GM06990 (cell line): ENCODE measurements at regions not wholly inside any gene's neighbourhood (a gene's known extent, or its start where the extent isn't known, plus 50 kb on each side); places are given as distances from the start of the nearest gene placed in this dataset.

Source experiments
- DNase-seq: peaks from one replicate; pipeline ENCODE4 v3.0.0-alpha.2; 2011; ENCODE audit not compliant: insufficient read length; ENCODE audit errors: extremely low read depth
- H3K27me3 ChIP-seq: replicated peaks from 2 replicates; pipeline ENCODE4 v1.6.0; 2011; ENCODE audit warnings: low read length; ENCODE audit not compliant: control insufficient read depth, insufficient read depth
- H3K36me3 ChIP-seq: 2 replicates; pipeline ENCODE4 v1.5.1; 2011; ENCODE audit warnings: low read length; ENCODE audit not compliant: control insufficient read depth, insufficient read depth
- H3K4me3 ChIP-seq: replicated peaks from 2 replicates; pipeline ENCODE4 v1.5.1; 2011; ENCODE audit warnings: low read depth, mild to moderate bottlenecking, control low read depth, low read length
- TF ChIP-seq, protein P1 (sequence below): IDR thresholded peaks from 2 replicates; pipeline ENCODE4 v1.5.1; 2011; ENCODE audit warnings: low read length, control low read depth, mild to moderate bottlenecking, inconsistent platforms; ENCODE audit not compliant: insufficient read depth, poor library complexity, severe bottlenecking

DNA sequence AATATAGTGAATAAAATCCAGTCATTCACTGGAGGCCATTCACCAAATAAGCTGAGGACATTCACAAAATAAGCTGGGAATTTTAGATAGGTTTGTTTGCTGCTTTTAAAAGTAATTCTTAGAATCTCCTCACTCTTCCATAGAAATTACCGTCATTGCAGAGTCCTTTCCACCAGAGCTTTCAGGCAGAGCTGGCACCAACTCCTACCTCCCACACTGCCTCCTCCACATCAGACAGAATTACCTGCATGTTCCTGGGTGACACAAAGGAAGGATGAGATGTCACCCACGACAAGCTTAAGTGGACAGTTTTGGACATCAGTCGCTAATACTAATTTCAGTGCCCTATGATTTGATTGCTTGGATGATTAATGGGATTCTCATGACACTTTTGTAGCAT lies 1113.2 kb downstream of the IGSF11 start:
- no peak for DNase-seq
- Histone ChIP-seq H3K4me3 (no peak overlapping the region), H3K27me3 (no peaks in the 10 kb centered on the region), H3K36me3 (no peaks in the 10 kb centered on the region)
- TF ChIP-seq, protein P1, sequence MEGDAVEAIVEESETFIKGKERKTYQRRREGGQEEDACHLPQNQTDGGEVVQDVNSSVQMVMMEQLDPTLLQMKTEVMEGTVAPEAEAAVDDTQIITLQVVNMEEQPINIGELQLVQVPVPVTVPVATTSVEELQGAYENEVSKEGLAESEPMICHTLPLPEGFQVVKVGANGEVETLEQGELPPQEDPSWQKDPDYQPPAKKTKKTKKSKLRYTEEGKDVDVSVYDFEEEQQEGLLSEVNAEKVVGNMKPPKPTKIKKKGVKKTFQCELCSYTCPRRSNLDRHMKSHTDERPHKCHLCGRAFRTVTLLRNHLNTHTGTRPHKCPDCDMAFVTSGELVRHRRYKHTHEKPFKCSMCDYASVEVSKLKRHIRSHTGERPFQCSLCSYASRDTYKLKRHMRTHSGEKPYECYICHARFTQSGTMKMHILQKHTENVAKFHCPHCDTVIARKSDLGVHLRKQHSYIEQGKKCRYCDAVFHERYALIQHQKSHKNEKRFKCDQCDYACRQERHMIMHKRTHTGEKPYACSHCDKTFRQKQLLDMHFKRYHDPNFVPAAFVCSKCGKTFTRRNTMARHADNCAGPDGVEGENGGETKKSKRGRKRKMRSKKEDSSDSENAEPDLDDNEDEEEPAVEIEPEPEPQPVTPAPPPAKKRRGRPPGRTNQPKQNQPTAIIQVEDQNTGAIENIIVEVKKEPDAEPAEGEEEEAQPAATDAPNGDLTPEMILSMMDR: no peak

DNA sequence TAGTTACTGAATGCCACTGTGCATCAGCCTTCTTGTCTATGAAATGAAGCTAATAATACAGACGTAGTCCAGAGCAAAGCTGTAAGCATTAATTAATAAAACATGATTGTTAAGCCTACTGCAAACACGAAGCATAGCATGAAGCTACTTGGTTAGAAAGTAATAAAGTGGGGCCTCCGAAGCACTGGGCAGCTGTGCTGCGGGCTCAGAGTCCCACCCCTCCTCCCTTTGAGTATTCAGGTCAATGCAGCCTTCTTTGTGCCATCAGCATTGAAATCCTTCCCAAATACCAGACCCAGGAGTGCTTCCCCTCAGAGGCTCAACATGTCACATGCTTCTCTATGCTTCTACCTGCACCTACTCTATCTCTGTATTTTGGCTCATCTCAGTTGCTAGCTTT lies 1112.6 kb downstream of the IGSF11 start:
- no peaks in the 10 kb centered on the region for H3K27me3 ChIP-seq
- TF ChIP-seq, protein P1: no peak
- H3K36me3 ChIP-seq: no peaks in the 10 kb centered on the region
- no peak overlapping the region for H3K4me3 ChIP-seq
- no peak for DNase-seq

DNA sequence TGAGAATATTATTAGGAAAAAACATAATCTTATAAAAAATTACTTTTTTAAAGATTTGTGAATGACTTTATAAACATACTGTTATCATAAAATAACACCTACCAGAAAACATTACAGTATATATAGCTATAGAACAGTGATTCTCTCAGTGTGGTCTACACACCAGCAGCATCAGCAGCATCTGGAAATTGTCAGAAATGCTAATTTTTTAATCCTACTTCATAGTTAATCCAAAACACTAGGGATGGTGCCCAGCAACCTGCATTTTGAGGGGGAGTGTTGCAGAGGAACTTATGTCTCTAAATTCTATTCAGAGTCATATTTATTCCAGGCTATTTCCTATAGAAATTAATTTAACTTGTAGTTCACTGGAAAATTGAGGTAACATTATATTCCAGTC lies 1107.8 kb downstream of the IGSF11 start:
- H3K4me3 ChIP-seq: no peak overlapping the region
- H3K36me3 ChIP-seq: no peaks in the 10 kb centered on the region
- H3K27me3 ChIP-seq: no peaks in the 10 kb centered on the region
- TF ChIP-seq, protein P1: no peak
- no peak for DNase-seq

DNA sequence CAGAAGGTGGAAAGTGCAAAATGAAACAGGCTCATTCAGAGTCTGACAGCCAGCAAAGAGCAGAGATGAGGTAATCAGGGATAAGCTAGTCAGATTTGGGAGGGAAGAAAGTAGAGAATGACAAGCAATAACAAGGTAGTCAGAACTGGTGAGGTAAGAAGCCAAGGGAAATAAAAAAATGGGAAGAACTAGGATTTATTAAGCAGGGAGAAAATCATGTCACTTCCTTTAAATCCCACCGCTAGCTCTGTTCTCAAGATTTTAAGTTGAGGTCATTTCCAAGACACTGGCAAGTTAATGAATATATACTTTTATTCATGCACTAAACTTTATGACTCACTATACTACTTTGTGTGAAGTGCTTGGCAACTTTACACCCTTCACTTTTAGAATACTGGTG lies 1106.8 kb downstream of the IGSF11 start:
- Histone ChIP-seq H3K4me3 (no peak overlapping the region), H3K27me3 (no peaks in the 10 kb centered on the region), H3K36me3 (no peaks in the 10 kb centered on the region)
- no peak for DNase-seq
- TF ChIP-seq, protein P1: no peak

DNA sequence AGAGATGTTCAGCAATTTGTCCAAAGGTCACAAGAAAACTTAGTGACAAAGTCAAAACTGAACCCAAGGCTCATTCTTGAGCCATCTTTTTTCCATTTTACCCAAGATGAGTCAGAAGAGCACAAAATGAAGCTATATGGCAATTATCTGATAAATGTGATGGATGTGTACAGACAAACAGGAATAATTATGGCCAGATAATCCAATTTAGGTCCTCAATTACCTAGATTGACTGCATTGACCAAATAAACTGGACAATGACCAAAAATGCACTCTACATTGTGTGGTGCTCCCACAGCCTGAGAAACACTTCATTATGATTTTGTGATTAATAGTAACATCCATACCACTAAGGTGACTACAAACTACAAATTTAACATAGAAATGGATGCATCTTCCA lies 1105.8 kb downstream of the IGSF11 start:
- no peak for DNase-seq
- Histone ChIP-seq H3K27me3 (no peaks in the 10 kb centered on the region), H3K36me3 (no peaks in the 10 kb centered on the region), H3K4me3 (no peak overlapping the region)
- TF ChIP-seq, protein P1: no peak

DNA sequence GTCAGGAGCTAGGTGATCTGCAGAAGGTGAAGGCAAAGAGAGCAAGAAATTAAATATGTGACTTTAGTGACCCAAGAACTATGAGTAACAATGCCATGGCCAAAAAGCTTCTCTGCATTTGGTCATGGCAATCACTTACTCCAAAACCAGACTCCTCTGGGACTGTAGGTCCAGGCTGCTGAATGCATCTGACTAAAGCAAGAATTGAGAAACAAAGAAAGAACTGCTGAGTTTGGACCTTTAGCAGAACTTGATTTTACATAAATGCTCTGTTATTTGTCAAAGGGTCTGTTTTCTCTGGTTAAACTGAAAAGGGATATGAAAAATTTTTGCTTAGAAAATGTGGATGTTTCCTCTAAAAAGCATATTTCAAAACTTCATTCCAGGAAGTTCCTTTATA lies 1102.2 kb downstream of the IGSF11 start:
- Histone ChIP-seq H3K4me3 (no peak overlapping the region), H3K27me3 (no peaks in the 10 kb centered on the region), H3K36me3 (no peaks in the 10 kb centered on the region)
- TF ChIP-seq, protein P1: no peak
- no peak for DNase-seq
